GM12878 (cell line): ENCODE measurements at regions not wholly inside any gene's neighbourhood (a gene's known extent, or its start where the extent isn't known, plus 50 kb on each side); places are given as distances from the start of the nearest gene placed in this dataset.

Source experiments
- ATAC-seq: fragments of 200-7000 bp; cut with Tn5 transposase; 3 replicates; pipeline ENCODE4 v1.9.1; 2020; ENCODE audit warnings: mild to moderate bottlenecking, moderate library complexity
- BruUV-seq: library from RNA; stranded (reverse); fragments of 400-500 nt; replicated peaks from 2 replicates; lab custom pipeline; 2021; lab: Mats Ljungman, UMichigan
- CTCF ChIA-PET: fragments of 300-600 bp; sonication (Branson Sonifier 250); formaldehyde crosslinking; extraction: SDS; loops from one replicate; lab custom pipeline; 2021; ENCODE audit warnings: inconsistent platforms; lab: Yijun Ruan, JAX
- POLR2A ChIA-PET: fragments of 350-600 bp; formaldehyde crosslinking; extraction: SDS; loops from one replicate; lab custom pipeline; 2021; ENCODE audit warnings: inconsistent platforms; lab: Charles Lee
- RAD21 ChIA-PET: fragments of 300-600 bp; sonication (Branson Sonifier 250); formaldehyde crosslinking; loops from one replicate; lab custom pipeline; 2023; ENCODE audit warnings: antibody characterized with exemption; ENCODE audit not compliant: unreplicated experiment; lab: Charles Lee
- SMC1A ChIA-PET: fragments of 300-600 bp; sonication (Branson Sonifier 250); formaldehyde crosslinking; loops from one replicate; lab custom pipeline; 2023; ENCODE audit not compliant: unreplicated experiment, uncharacterized antibody; lab: Charles Lee
- DNase-seq: peaks from one replicate; pipeline ENCODE4 v3.0.0-alpha.2; 2011; ENCODE audit warnings: low read depth, low spot score
- FAIRE-seq: peaks from 3 replicates; lab custom pipeline; 2011; peaks lifted over from hg19 to GRCh38; lab: Jason Lieb, UNC
- H2AFZ ChIP-seq: 2 replicates; pipeline ENCODE4 v1.6.0; 2011; ENCODE audit warnings: low read depth, low read length, control low read depth; ENCODE audit not compliant: control insufficient read depth
- H3K27ac ChIP-seq: 2 replicates; pipeline ENCODE4 v1.5.1; 2011; ENCODE audit warnings: control low read depth; ENCODE audit not compliant: control insufficient read depth, insufficient read depth
- H3K27me3 ChIP-seq, 2 experiments: replicated peaks in 1 of 2; 2 replicates each; pipeline versions ENCODE4 v1.6.0 to v1.6.1; 2011; ENCODE audit warnings: low read length in 1 of 2; ENCODE audit not compliant: control insufficient read depth in 2 of 2, insufficient read depth in 2 of 2
- H3K36me3 ChIP-seq, 2 experiments: 2 replicates each; pipeline ENCODE4 v1.5.1; 2011; ENCODE audit warnings: low read length in 1 of 2; ENCODE audit not compliant: control insufficient read depth in 2 of 2, insufficient read depth in 2 of 2
- H3K4me1 ChIP-seq: 2 replicates; pipeline ENCODE4 v1.6.1; 2011; ENCODE audit warnings: mild to moderate bottlenecking, low read length, moderate library complexity, mixed read lengths; ENCODE audit not compliant: control insufficient read depth, insufficient read depth
- H3K4me2 ChIP-seq: 2 replicates; pipeline ENCODE4 v1.6.0; 2011; ENCODE audit warnings: control low read depth; ENCODE audit not compliant: control insufficient read depth, insufficient read depth
- H3K4me3 ChIP-seq: fragments of 200-600 bp; sonication (generic); 2 replicates; pipeline ENCODE4 v1.5.1; 2016
- H3K79me2 ChIP-seq: 2 replicates; pipeline ENCODE4 v1.6.0; 2011; ENCODE audit warnings: low read length; ENCODE audit not compliant: control insufficient read depth, insufficient read depth
- H3K9ac ChIP-seq: 2 replicates; pipeline ENCODE4 v1.8.0; 2011; ENCODE audit warnings: low read length, control low read depth, mixed read lengths; ENCODE audit not compliant: control insufficient read depth, insufficient read depth
- H3K9me3 ChIP-seq: replicated peaks from 3 replicates; pipeline ENCODE4 v1.5.1; 2011; ENCODE audit warnings: mild to moderate bottlenecking, low read length; ENCODE audit not compliant: control insufficient read depth, insufficient read depth
- H4K20me1 ChIP-seq: 2 replicates; pipeline ENCODE4 v1.6.0; 2011; ENCODE audit not compliant: control insufficient read depth, insufficient read depth
- CBFB ChIP-seq: IDR thresholded peaks from 2 replicates; pipeline ENCODE4 v1.6.1; 2016; ENCODE audit warnings: antibody characterized with exemption, low read depth
- CBX3 ChIP-seq: fragments of 200-600 bp; sonication (generic); IDR thresholded peaks from 2 replicates; pipeline ENCODE4 v1.6.1; 2016; ENCODE audit warnings: low read depth, borderline replicate concordance
- DPF2 ChIP-seq: fragments of 450-650 bp; IDR thresholded peaks from 2 replicates; pipeline ENCODE4 v1.6.1; 2017; ENCODE audit warnings: mild to moderate bottlenecking
- FOXK2 ChIP-seq: fragments of 450-650 bp; IDR thresholded peaks from 2 replicates; pipeline ENCODE4 v1.6.1; 2017; ENCODE audit warnings: mild to moderate bottlenecking, moderate library complexity
- KLF5 ChIP-seq: fragments of 450-650 bp; IDR thresholded peaks from 2 replicates; pipeline ENCODE4 v1.6.1; 2014; ENCODE audit warnings: mild to moderate bottlenecking; ENCODE audit not compliant: partially characterized antibody
- MEF2A ChIP-seq: IDR thresholded peaks from 2 replicates; pipeline ENCODE4 v1.6.1; 2011; ENCODE audit warnings: low read depth, mild to moderate bottlenecking, low read length, moderate library complexity; ENCODE audit not compliant: insufficient read depth
- MTA2 ChIP-seq: fragments of 450-650 bp; IDR thresholded peaks from 2 replicates; pipeline ENCODE4 v1.6.1; 2016; ENCODE audit warnings: low read depth, mild to moderate bottlenecking, moderate library complexity
- NFXL1 ChIP-seq: fragments of 450-650 bp; IDR thresholded peaks from 2 replicates; pipeline ENCODE4 v1.6.1; 2017; ENCODE audit warnings: antibody characterized with exemption, mild to moderate bottlenecking, borderline replicate concordance
- PAX8 ChIP-seq: fragments of 450-650 bp; IDR thresholded peaks from 2 replicates; pipeline ENCODE4 v1.6.1; 2017; ENCODE audit warnings: mild to moderate bottlenecking, moderate library complexity
- RFX5 ChIP-seq: IDR thresholded peaks from 2 replicates; pipeline ENCODE4 v1.6.1; 2011; ENCODE audit warnings: low read depth, low read length, improper control_type of control experiment
- SIN3A ChIP-seq: IDR thresholded peaks from 2 replicates; pipeline ENCODE4 v1.6.1; 2012; ENCODE audit warnings: low read depth, low read length, improper control_type of control experiment
- SREBF1 ChIP-seq: IDR thresholded peaks from 2 replicates; pipeline ENCODE4 v1.6.1; 2012; ENCODE audit warnings: mild to moderate bottlenecking, low read length
- ZNF207 ChIP-seq: fragments of 450-650 bp; IDR thresholded peaks from 2 replicates; pipeline ENCODE4 v1.6.1; 2014; ENCODE audit warnings: antibody characterized with exemption, mild to moderate bottlenecking, borderline replicate concordance
- ZZZ3 ChIP-seq: IDR thresholded peaks from 2 replicates; pipeline ENCODE4 v1.6.1; 2011; ENCODE audit warnings: low read depth; ENCODE audit not compliant: control insufficient read depth, insufficient read length
- WGBS: methylation state at CpG from one replicate; pipeline ENCODE4 v1.1.6; 2016; ENCODE audit warnings: low lambda C conversion rate; ENCODE audit not compliant: insufficient replicate concordance, insufficient coverage; ENCODE audit errors: missing lambda C conversion rate; 5-methylcytosine and 5-hydroxymethylcytosine counted together
- in situ Hi-C: fragments of 300-500 bp; cut with MboI; formaldehyde crosslinking; loops from 9 replicates; pipeline ENCODE4 v1.14.3; 2018; ENCODE audit warnings: mixed read lengths
- intact Hi-C: fragments of 100-400 bp; cut with micrococcal nuclease; formaldehyde crosslinking; loops from one replicate; pipeline ENCODE4 v1.14.2; 2022; ENCODE audit not compliant: unreplicated experiment
- TF ChIP-seq, protein P1 (sequence below): fragments of 450-650 bp; IDR thresholded peaks from 2 replicates; pipeline ENCODE4 v1.6.1; 2016; ENCODE audit warnings: mild to moderate bottlenecking
- TF ChIP-seq, protein P2 (sequence below): IDR thresholded peaks from 2 replicates; pipeline ENCODE4 v1.6.1; 2012; ENCODE audit warnings: mild to moderate bottlenecking, low read depth, low read length
- TF ChIP-seq, protein P3 (sequence below): IDR thresholded peaks from 2 replicates; pipeline ENCODE4 v1.6.1; 2011; ENCODE audit warnings: mild to moderate bottlenecking, low read depth, low read length, moderate library complexity; ENCODE audit not compliant: insufficient replicate concordance

DNA sequence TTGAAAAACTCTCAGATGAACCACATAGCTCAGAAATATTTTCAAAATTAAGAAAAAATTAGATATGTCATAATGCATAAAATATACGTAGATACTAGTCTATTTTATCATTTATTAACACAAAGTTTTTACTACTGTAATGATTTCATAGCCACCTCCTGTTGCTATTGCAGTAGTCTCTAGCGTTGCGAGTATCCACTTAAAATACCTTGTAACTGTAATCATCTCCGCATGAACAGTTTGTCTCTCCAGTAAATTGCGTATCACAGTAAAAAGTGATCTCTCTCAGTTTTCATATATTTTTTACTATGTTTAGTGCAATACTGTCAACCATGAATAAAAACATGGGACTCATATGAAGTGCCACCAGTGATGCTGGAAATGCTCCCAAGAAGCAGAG lies 417.9 kb upstream of the ZNF462 start:
- H3K9ac ChIP-seq: no peak overlapping the region
- ChIA-PET RAD21 (no interaction called here), SMC1A (interaction anchor here (1.0 to 1.7 kb wide), 3 partner anchors 9 to 19 kb away, joined by 3 to 6 read pairs (median 3); no protein-coding TSS in a partner anchor), CTCF (interaction anchor here (0.9 kb wide), 1 partner anchor 9 kb away, joined by 3 read pairs; no protein-coding TSS in a partner anchor), POLR2A (no interaction called here)
- H2AFZ ChIP-seq: no peak overlapping the region
- no peaks in the 10 kb centered on the region for H3K36me3 ChIP-seq
- H4K20me1 ChIP-seq: no peaks in the 10 kb centered on the region
- no peaks in the 10 kb centered on the region; the same call in 2 of the 3 replicates for H3K9me3 ChIP-seq
- H3K79me2 ChIP-seq: no peaks in the 10 kb centered on the region
- in situ Hi-C loops: no loop called here
- no peak overlapping the region for H3K4me2 ChIP-seq
- no peak overlapping the region for H3K4me3 ChIP-seq
- no peaks in the 10 kb centered on the region for H3K4me1 ChIP-seq
- no peaks in the 10 kb centered on the region for H3K27me3 ChIP-seq
- ATAC-seq (no peak), DNase-seq (no peak), FAIRE-seq (no peak)
- no peak overlapping the region for H3K27ac ChIP-seq
- 72% methylated on average over 5 of the region's 5 CpGs for WGBS
- no TSS peak for BruUV-seq
- intact Hi-C loops: no loop called here
- TF ChIP-seq NFXL1 (no peak), KLF5 (no peak), SREBF1 (no peak), ZZZ3 (no peak), MEF2A (no peak), CBX3 (no peak), FOXK2 (no peak), MTA2 (no peak), CBFB (no peak), SIN3A (no peak), RFX5 (no peak), DPF2 (no peak), ZNF207 (no peak), PAX8 (no peak)
- TF ChIP-seq, protein P1, sequence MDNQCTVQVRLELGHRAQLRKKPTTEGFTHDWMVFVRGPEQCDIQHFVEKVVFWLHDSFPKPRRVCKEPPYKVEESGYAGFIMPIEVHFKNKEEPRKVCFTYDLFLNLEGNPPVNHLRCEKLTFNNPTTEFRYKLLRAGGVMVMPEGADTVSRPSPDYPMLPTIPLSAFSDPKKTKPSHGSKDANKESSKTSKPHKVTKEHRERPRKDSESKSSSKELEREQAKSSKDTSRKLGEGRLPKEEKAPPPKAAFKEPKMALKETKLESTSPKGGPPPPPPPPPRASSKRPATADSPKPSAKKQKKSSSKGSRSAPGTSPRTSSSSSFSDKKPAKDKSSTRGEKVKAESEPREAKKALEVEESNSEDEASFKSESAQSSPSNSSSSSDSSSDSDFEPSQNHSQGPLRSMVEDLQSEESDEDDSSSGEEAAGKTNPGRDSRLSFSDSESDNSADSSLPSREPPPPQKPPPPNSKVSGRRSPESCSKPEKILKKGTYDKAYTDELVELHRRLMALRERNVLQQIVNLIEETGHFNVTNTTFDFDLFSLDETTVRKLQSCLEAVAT: no peak
- TF ChIP-seq, protein P2, sequence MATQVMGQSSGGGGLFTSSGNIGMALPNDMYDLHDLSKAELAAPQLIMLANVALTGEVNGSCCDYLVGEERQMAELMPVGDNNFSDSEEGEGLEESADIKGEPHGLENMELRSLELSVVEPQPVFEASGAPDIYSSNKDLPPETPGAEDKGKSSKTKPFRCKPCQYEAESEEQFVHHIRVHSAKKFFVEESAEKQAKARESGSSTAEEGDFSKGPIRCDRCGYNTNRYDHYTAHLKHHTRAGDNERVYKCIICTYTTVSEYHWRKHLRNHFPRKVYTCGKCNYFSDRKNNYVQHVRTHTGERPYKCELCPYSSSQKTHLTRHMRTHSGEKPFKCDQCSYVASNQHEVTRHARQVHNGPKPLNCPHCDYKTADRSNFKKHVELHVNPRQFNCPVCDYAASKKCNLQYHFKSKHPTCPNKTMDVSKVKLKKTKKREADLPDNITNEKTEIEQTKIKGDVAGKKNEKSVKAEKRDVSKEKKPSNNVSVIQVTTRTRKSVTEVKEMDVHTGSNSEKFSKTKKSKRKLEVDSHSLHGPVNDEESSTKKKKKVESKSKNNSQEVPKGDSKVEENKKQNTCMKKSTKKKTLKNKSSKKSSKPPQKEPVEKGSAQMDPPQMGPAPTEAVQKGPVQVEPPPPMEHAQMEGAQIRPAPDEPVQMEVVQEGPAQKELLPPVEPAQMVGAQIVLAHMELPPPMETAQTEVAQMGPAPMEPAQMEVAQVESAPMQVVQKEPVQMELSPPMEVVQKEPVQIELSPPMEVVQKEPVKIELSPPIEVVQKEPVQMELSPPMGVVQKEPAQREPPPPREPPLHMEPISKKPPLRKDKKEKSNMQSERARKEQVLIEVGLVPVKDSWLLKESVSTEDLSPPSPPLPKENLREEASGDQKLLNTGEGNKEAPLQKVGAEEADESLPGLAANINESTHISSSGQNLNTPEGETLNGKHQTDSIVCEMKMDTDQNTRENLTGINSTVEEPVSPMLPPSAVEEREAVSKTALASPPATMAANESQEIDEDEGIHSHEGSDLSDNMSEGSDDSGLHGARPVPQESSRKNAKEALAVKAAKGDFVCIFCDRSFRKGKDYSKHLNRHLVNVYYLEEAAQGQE: no peak
- TF ChIP-seq, protein P3, sequence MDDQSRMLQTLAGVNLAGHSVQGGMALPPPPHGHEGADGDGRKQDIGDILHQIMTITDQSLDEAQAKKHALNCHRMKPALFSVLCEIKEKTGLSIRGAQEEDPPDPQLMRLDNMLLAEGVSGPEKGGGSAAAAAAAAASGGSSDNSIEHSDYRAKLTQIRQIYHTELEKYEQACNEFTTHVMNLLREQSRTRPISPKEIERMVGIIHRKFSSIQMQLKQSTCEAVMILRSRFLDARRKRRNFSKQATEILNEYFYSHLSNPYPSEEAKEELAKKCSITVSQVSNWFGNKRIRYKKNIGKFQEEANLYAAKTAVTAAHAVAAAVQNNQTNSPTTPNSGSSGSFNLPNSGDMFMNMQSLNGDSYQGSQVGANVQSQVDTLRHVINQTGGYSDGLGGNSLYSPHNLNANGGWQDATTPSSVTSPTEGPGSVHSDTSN: no peak
